GM12873 (cell line): ENCODE measurements at regions not wholly inside any gene's neighbourhood (a gene's known extent, or its start where the extent isn't known, plus 50 kb on each side); places are given as distances from the start of the nearest gene placed in this dataset.

Experiments
- CTCF ChIP-seq: IDR thresholded peaks from 2 replicates; pipeline ENCODE4 v1.5.1; 2012; ENCODE audit warnings: low read depth, mild to moderate bottlenecking, moderate library complexity, low read length, control low read depth; ENCODE audit not compliant: insufficient read depth; ENCODE audit errors: missing control alignments

DNA sequence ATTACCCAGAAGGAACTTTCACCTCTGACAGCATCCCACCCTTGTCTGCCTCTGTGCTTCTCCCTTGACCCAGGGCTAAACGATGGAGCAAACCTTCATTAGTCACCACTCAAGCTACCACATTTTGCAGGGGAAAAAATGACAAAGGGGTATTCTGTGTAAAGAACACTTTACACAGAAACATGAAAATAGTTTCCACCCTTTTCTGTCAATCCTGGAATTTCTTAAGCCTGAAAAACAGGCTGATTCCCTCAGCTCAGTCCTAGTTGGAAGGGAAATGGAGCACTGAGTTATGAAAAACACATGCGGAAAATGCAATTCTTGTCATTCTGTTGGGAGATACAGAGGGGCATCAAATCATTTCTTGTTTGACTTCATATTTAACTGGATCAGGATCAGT, 175.0 kb upstream of the HNRNPA3 start:
- TF ChIP-seq CTCF, result no peak

- TF ChIP-seq CTCF, result no peak
Measured at GRCh38 chr2:177038787-177039484, 173.7 kb upstream of the HNRNPA3 start.

DNA sequence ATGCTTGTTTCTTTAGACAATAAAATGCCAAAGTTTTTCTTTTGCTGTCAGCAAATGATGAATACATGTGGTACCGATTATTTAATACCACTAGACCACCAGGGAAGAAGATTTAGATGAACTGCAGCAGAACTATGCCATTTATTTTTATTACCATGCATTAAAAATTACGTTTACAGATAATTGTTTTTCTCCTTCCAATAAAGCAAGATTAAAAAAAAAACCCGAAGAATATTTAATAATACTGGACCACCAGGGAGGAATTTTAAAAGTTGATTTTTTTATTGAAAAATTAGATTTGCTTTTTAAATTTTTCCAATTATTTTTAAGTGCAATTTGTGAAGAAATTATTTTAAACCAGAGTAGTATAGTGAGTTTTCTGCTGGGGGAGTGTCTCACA, 170.3 kb upstream of the HNRNPA3 start:
- TF ChIP-seq CTCF, result no peak

GRCh38 chr2:177044671-177045070, 167.9 kb upstream of the HNRNPA3 start:
- no peak for TF ChIP-seq CTCF

- no peak for TF ChIP-seq CTCF
Measured at GRCh38 chr2:177048981-177049380, 163.6 kb upstream of the HNRNPA3 start.

GRCh38 chr2:177051278-177051677, 161.3 kb upstream of the HNRNPA3 start:
- no peak for TF ChIP-seq CTCF

GRCh38 chr2:177052471-177052870, 160.1 kb upstream of the HNRNPA3 start:
- TF ChIP-seq CTCF, result no peak
